GM19043 (cell line): ENCODE measurements at regions not wholly inside any gene's neighbourhood (a gene's known extent, or its start where the extent isn't known, plus 50 kb on each side); places are given as distances from the start of the nearest gene placed in this dataset.
"Not testable (repeated sequence)": the region's sequence is repeated elsewhere in the genome, so short reads cannot be mapped to it uniquely, and the experiment has no call there.

Experiments used
- ATAC-seq: cut with Tn5 transposase; IDR thresholded peaks from one replicate; pipeline ENCODE4 v1.9.1; 2021; ENCODE audit warnings: low read depth; ENCODE audit not compliant: unreplicated experiment

GRCh38 chr2:33723329-33723728, 124.2 kb upstream of the FAM98A start:
- no peak for ATAC-seq

- ATAC-seq: no peak
These were observed 120.0 kb upstream of the FAM98A start for GRCh38 chr2:33719067-33719466.

- ATAC-seq: no peak
These were observed 113.6 kb upstream of the FAM98A start for GRCh38 chr2:33712674-33713073.

GRCh38 chr2:33709951-33710350, 110.9 kb upstream of the FAM98A start:
- no peak for ATAC-seq

DNA sequence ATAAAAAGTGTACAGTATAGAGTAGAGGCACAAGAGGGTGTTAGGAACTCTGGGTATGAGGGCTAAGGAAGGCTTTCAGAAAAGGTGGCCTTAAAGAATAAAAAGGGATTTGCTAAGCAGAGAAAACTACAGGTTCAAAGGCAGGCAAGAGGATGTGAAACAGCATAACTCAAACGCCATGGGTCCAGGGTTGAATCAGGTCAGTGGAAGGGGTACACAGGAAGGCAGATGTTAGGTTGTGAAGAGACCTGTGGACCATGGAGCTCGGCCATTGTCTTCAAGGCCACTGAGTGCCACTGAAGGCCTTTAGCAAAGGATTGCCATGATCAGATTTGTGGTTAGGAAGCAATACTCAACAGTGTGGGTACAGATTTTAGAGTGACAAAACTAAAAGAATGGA, 108.2 kb upstream of the FAM98A start:
- ATAC-seq: no peak

DNA sequence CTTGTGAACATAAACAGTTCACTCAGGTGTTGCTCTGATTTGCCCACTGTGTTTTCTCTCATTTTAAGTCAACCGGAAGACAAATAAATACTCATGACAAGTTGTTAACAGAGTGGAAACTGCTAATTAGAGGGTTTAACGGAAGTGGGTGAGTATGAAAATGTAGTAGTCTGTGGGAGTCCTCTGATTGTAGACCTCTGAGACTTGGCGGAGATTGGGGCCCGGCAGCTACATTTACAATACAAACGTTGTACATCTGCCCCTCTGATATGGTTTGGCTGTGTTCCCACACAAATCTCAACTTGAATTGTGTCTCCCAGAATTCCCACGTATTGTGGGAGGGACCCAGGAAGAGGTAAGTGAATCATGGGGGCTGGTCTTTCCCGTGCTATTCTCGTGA, 107.3 kb upstream of the FAM98A start:
- no peak for ATAC-seq

DNA sequence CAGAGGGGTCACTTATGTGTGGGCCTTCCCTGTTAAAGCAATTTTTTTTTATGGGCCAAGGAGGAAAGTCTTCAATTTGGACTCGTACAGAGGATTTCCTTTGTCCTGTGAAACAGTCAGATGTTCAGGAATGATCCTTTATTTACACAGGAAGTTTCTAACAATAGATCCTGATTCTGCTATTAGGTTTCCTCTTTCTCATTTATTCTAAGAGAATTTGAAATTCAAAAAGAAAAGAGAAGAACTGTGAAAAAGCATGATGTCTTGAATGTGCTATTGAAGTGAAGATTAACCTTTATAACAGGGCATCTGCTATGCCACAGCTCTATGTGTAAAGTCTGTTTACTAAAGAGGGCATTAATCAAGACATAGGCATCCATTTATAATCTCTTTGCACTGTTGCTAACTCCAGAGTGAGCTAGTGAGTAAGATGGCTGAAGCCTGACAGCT, 105.3 kb upstream of the FAM98A start:
- ATAC-seq: no peak

- no peak for ATAC-seq
These were observed 97.1 kb upstream of the FAM98A start for GRCh38 chr2:33696234-33696633.

DNA sequence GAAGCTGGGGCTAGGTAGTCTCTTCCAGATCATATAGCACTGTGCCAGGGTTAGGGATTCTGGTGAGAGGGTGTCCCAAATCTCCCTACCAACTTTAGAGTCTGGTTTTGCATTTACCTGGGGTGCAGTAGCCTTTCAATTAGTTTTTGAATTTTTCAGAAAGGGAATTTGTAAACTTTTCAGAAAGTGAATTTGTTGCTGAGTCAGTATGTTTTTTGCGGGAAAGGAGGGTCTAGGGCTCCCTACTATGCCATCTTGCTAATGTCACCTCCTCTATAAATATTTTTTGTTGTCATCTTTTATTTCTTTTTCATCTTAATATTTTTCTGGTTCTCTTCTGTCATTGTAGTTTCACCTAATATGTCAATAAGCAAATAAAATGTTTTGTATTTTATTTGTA, 95.8 kb upstream of the FAM98A start:
- no peak for ATAC-seq

DNA sequence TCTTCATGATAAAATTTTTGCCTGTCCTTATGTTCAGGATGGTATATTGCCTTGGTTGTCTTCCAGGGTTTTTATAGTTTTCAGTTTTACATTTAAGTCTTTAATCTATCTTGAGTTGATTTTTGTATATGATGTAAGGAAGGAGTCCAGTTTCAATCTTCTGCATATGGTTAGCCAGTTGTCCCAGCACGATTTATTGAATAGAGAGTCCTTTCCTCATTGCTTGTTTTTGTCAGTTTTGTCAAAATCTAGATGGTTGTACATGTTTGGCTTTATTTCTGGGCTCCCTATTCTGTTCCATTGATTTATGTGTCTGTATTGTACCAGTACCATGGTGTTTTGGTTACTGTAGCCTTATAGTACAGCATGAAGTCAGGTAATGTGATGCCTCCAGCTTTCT, 91.6 kb upstream of the FAM98A start:
- not testable (repeated sequence) for ATAC-seq

- ATAC-seq: no peak
These were observed 82.3 kb upstream of the FAM98A start for GRCh38 chr2:33681364-33681757.

- ATAC-seq: no peak
These were observed 81.7 kb upstream of the FAM98A start for GRCh38 chr2:33680644-33681363.

- no peak for ATAC-seq
These were observed 79.3 kb upstream of the FAM98A start for GRCh38 chr2:33678436-33678835.

- no peak for ATAC-seq
These were observed 74.8 kb upstream of the FAM98A start for GRCh38 chr2:33673937-33674336.

- ATAC-seq: no peak
These were observed 73.8 kb upstream of the FAM98A start for GRCh38 chr2:33672896-33673295.

DNA sequence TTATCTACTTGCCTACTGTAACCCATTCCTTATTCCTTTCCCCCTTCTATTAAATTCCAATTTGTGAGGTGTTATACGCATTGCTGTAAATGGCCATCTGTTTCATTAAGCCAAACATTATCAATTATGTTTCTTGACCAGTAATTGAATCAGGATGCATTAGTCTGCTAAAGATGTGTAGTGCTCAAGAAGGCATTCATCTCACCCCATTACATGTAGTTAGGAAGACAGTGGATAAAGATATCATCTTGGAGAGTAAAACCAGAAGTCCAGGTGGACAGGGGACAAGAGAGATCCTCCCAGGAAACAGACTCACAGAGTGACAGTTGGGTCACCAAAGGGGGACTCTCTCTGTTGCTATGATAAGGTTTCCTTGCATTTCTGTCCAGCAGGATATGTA, 73.3 kb upstream of the FAM98A start:
- no peak for ATAC-seq

DNA sequence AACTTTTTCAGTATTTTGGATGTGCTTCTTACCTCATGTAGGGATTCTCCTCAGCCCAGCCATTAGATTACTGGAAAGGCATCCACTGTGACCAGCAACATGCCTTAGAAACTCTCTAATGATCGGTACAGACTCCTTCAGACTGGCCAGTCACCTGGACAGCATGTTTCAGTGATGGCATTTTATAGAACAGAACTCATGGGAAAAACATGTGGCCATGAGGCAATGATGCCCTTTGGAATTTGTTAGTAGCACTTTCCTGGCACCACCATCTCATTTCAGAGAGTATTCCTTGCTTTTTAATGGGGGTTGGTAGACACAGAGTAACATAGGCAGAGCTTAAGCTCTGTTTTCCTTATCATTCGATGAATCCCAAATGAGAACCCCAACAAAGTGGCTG, 72.1 kb upstream of the FAM98A start:
- ATAC-seq: no peak

DNA sequence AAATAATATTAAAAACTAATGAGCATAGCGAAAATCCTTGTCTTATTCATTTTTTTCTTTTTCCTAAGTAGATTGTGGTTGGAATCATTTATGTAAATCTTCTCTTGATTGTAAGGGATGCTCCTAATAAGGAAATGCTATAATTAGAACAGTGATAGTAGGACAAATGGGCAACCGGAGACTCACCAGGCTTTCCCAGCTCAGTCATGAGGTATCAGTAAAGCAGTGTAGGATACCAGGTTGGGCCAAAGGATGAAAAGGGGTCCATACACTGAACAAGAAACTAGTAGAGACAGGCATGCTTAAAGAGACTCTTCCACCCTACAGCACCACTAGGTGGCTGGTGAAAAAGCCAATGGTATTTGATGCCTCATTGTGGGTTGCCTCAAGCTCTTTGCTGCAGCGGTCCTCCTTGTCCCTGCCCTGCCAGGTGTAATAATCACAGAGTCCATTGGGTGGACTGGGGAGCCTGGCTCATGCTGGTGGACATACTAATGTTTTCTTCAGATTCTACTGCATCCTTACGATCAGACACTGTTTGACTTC, 71.4 kb upstream of the FAM98A start:
- no peak for ATAC-seq

DNA sequence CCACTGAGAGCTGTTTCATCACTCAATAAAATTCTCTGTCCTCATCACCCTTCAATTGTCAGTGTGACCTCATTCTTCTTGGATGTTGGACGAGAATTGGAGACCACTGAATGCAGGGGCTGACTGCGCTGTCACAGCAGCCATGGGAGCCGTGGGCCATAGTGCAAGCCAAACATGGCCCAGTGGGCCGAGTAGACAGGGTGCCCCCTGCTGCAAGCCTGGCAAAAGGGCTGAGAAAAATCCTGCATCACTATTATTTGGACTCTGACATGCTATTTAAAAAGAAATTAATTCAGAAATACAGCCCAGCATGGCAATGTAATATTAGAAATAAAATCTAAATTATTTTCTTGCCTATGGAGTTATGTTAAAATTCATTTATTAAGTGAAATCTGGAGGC, 67.8 kb upstream of the FAM98A start:
- ATAC-seq: no peak

DNA sequence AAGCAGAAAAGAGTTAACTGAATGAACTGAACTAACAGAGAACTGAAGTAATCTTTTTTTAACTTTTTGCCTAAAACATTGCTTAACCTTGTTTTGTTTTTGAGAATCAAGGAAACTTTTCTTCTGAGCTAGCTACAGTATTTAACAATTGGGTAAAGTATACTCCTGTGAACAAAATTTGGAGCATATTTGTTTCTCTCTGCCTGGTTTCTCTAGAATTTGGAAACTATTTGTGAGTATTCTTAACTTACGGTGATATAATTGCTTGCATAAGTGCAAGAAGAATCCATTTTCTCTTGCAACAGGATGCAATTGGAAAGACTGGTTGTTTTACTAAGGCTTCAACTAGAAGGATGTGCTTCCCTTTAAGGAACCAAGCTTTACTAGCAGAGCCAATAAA, 65.9 kb upstream of the FAM98A start:
- ATAC-seq: no peak

- ATAC-seq: no peak
These were observed 61.5 kb upstream of the FAM98A start for GRCh38 chr2:33660416-33661123.
